Middle frontal gyrus (tissue), 1 donor: ENCODE measurements at regions not wholly inside any gene's neighbourhood (a gene's known extent, or its start where the extent isn't known, plus 50 kb on each side); places are given as distances from the start of the nearest gene placed in this dataset.
"Not testable (repeated sequence)": the region's sequence is repeated elsewhere in the genome, so short reads cannot be mapped to it uniquely, and the experiment has no call there.

ENCODE experiments used
- DNase-seq: peaks from one replicate; pipeline ENCODE4 v3.0.0-alpha.2; 2015; ENCODE audit warnings: low spot score; ENCODE audit errors: extremely low spot score

DNA sequence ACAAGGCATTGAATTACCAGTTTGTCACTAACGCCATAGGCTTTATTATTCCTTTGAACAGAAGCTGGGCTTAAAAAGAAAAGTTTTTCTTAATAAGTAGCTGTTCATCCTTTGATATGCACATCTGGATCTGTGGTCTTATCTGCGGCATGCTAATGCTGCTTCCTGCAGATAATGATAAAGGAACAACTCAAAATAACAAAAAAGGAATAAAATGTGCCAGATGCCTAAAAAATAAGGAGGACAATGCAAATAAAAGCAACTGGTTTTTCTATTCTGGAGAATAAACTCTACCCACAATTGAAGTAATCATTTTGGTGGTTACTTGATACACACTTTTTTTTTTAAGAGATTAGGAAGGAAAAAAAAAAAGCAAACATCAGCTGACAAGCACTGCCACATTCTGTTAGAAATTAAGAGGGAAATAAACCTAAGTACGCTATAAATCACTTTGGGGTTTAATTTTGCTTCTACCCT is 156.8 kb upstream of the SALL4 start:
- no peak for DNase-seq

- DNase-seq = no peak
Measured at GRCh38 chr20:51958099-51959065, 156.1 kb upstream of the SALL4 start.

DNA sequence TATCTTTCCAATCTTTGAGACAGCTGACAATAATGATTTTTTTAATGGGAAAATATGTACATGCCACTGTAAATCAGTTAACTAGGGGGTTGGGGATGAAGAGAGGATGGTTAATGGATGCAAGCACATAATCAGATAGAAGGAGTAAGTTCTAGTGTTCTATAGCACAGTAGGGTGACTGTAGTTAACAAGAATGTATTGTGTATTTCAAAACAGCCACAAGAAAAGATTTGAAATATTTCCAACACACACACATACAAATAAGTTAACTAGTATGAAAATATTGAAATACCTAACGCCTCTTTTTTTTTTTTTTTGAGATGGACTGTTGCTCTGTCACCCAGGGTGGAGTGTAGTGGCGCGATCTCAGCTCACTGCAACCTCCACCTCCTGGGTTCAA is 153.4 kb upstream of the SALL4 start:
- no peak for DNase-seq

DNA sequence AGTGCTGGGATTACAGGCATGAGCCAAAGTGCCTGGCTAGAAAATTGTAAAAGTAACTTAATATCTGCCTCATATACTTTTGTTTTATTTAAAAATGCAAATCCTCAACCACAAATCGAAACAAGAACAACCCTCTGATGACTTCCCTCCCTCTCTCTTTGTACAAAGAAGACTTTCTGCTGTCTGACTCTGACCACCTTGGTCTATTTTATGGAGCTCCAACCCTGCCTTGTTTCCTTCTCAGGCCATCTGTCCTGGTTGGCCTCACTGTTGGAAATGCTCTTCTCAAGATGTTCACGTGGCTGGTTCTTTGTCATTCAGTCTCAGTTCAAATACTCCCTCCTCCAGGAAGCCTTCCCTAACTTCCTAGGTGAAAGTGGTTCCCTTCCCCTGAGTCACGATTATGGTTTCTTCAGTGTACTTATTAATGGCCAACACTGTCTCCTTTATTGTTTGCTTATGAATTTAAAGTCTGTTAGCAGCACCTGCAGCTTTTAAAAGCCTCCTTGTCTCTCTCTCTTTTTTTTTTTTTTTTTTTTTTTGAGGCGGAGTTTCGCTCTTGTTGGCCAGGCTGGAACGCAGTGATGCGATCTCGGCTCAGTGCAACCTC is 151.5 kb upstream of the SALL4 start:
- no peak for DNase-seq

DNA sequence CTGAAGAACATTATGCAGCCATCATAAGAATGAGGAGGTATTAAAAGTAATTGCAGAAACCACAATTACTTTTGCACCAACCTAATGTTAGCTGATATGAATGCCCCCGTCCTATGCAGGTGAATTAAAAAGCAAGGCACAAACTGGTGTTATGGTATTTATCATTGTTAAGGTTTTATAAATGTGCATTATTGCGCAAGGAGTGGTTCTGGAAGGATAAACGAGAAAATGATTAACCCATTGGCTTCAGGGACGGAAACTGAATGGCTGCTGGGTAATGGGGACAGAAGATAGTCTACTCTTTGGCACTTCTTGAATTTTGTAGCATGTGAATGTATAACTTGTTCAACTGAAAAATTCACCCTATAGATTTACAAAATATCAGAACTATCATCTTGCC is 148.6 kb upstream of the SALL4 start:
- DNase-seq = no peak

DNA sequence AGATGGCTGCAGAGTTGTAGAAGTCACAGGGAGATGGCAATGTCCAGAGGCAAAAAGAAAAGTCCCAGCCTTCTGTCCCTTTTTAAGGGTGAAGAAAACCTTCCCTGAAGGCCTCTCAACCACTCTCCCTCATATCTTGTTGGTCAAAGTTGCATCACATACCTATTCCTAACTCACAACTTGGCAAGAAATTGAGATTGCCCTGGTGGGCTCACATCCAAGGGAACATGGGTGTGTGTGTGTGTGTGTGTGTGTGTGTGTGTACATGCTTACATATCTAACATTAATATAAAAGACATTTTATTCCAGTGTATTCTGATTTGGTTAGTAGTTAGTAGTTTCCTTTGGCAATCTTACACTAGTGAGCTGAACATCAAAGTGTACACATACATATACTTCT is 144.3 kb upstream of the SALL4 start:
- no peak for DNase-seq

DNA sequence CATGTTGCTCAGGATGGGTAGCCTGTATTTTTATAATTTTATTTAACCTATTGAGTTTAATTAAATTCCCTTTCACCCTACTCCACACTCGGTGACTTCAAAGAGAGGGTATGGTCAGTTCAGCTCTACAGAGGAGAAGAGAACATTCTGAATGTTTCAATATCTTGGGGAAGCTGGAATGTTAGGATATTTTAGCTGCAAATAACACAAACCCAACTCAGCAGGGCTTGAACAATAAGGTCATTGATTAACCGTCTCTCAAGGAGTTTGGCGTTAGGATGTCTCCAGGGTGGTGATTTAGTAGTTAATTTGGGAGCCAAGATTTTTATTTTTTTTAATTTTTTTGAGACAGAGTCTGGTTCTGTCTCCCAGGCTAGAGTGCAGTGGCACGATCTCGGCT is 143.6 kb upstream of the SALL4 start:
- DNase-seq = no peak

- DNase-seq = no peak
Measured at GRCh38 chr20:51945177-51945576, 142.9 kb upstream of the SALL4 start.

GRCh38 chr20:51943761-51944160 is 141.4 kb upstream of the SALL4 start:
- no peak for DNase-seq

DNA sequence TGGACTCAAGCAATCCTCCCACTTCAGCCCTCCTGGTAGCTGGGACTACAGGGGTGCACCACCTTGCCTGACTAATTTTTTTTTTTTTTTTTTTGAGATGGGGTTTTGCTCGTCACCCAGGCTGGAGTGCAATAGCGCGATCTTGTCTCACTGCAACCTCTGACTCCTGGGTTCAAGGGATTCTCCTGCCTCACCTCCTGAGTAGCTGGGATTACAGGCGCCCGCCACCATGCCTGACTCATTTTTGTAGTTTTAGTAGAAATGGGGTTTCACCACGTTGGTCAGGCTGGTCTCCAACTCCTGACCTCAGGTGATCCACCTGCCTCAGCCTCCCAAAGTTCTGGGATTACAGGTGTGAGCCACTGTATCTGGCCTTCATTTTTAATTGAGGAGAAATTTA is 141.0 kb upstream of the SALL4 start:
- not testable (repeated sequence) for DNase-seq

DNA sequence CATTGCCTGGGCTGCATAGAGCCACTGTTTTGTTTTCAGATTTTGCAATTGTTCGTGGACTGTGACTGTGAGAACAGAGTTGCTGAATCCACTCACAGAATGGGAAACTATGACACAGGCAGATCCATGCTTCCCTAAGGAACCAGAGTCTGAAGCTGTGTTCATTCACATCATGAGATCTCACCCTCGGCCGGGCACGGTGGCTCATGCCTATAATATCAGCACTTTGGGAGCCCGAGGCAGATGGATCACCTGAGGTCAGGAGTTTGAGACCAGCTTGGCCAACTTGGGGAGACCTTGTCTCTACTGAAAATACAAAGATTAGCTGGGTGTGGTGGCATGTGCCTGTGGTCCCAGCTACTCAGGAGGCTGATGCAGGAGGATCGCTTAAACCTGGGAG is 139.2 kb upstream of the SALL4 start:
- no peak for DNase-seq

DNA sequence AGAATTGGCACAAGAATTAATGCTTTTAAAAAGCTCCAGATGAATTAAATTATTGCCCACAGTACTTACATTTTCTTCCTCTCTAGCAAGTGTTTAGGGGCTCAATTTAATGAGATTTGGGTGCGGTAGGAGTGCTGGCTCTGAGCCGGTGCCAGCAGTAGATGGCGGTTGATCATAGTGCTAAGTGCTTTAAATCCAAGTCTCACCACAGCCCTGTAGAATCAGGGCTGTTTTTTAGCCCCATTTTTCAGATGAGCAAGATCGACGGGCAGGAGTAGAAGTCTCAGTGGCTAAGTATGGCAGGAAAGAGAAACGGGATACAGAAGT is 136.9 kb upstream of the SALL4 start:
- no peak for DNase-seq

- no peak for DNase-seq
Measured at GRCh38 chr20:51938559-51939258, 136.4 kb upstream of the SALL4 start.

DNA sequence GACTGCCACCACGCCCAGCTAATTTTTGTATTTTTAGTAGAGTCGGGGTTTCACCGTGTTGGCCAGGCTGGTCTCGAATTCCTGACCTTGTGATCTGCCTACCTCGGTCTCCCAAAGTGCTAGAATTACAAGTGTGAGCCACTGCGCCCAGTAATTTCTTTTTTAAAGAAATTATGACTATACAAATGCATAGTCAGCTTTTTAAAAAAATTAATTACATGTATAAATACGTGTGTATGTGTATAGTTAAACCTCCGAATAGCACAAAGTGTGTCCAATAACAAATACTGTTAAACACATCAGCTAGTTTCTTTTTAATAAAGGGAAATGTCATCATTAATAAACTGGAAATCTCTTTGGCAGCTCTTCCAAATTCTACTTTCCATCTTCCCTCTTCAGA is 135.5 kb upstream of the SALL4 start:
- DNase-seq = no peak

DNA sequence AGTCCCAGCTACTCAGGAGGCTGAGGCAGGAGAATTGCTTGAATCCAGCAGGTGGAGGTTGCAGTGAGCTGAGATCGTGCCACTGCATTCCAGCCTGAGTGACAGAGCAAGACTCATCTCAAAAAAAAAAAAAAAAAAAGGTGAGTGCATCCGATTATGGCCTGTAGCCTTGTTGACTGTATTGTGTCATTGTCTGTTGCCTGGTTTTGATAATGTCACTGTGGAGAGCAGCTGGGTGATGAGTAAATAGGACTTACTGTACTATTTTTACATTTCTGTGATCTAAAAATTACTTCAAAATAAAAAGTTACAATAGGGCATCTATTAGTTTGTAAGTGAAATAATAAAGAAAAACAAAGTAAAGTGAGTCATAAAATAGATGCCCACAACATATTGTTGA is 134.1 kb upstream of the SALL4 start:
- DNase-seq = no peak

GRCh38 chr20:51935003-51935358 is 132.7 kb upstream of the SALL4 start:
- no peak for DNase-seq

- no peak for DNase-seq
Measured at GRCh38 chr20:51934301-51935002, 132.1 kb upstream of the SALL4 start.

- DNase-seq = no peak
Measured at GRCh38 chr20:51931371-51931781, 129.1 kb upstream of the SALL4 start.

GRCh38 chr20:51930775-51931174 is 128.5 kb upstream of the SALL4 start:
- DNase-seq = no peak

- no peak for DNase-seq
Measured at GRCh38 chr20:51928931-51929330, 126.6 kb upstream of the SALL4 start.

- DNase-seq = not testable (repeated sequence)
Measured at GRCh38 chr20:51927970-51928369, 125.6 kb upstream of the SALL4 start.
